Parathyroid adenoma (tissue), 2 donors: ENCODE measurements at regions not wholly inside any gene's neighbourhood (a gene's known extent, or its start where the extent isn't known, plus 50 kb on each side); places are given as distances from the start of the nearest gene placed in this dataset.

ENCODE experiments used
- H2AFZ ChIP-seq: fragments of 300-600 bp; sonication (generic); one replicate; pipeline ENCODE4 v1.7.0; 2017; ENCODE audit warnings: antibody characterized with exemption, mild to moderate bottlenecking
- H3K27ac ChIP-seq: fragments of 300-600 bp; sonication (generic); one replicate; pipeline ENCODE4 v1.7.0; 2017
- H3K27me3 ChIP-seq: fragments of 300-600 bp; sonication (generic); one replicate; pipeline ENCODE4 v1.7.0; 2017; ENCODE audit warnings: low read length; ENCODE audit not compliant: control insufficient read depth, insufficient read depth
- H3K36me3 ChIP-seq: fragments of 300-600 bp; sonication (generic); one replicate; pipeline ENCODE4 v1.7.0; 2017; ENCODE audit warnings: low read length; ENCODE audit not compliant: control insufficient read depth, insufficient read depth
- H3K4me1 ChIP-seq: fragments of 300-600 bp; sonication (generic); one replicate; pipeline ENCODE4 v1.7.0; 2017; ENCODE audit warnings: control low read depth
- H3K4me2 ChIP-seq: fragments of 300-600 bp; sonication (generic); one replicate; pipeline ENCODE4 v1.7.0; 2017; ENCODE audit warnings: low read length
- H3K4me3 ChIP-seq: fragments of 300-600 bp; sonication (generic); one replicate; pipeline ENCODE4 v1.7.0; 2017; ENCODE audit warnings: low read depth, low read length
- H3K79me2 ChIP-seq: fragments of 300-600 bp; sonication (generic); one replicate; pipeline ENCODE4 v1.7.0; 2017; ENCODE audit warnings: control low read depth
- H3K9ac ChIP-seq: fragments of 300-600 bp; sonication (generic); one replicate; pipeline ENCODE4 v1.7.0; 2017; ENCODE audit warnings: mild to moderate bottlenecking
- H3K9me3 ChIP-seq: fragments of 300-600 bp; sonication (generic); one replicate; pipeline ENCODE4 v1.7.0; 2017; ENCODE audit warnings: low read length; ENCODE audit not compliant: control insufficient read depth
- TF ChIP-seq, protein P1 (sequence below): fragments of 300-600 bp; sonication (generic); IDR thresholded peaks from one replicate; pipeline ENCODE4 v1.7.0; 2017; ENCODE audit warnings: antibody characterized with exemption, mild to moderate bottlenecking
- donor health status: primary hyperparathyroidism.

DNA sequence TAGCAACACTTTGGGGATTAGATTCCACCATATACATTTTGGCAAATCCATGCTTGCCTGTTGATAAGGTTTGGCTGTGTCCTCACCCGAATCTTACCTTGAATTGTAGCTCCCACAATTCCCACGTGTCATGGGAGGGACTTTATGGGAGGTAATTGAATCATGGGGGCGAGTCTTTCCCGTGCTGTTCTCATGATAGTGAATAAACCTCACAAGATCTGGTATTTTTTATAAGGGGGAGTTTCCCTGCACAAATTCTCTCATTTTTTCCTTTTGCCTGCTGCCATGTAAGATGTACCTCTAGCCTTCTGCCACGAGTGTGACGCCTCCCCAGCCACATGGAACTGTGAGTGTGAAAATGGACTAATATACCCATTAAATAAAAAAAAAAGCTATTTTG is 265.3 kb downstream of the MRPL39 start:
- Histone ChIP-seq H3K9me3 (no peaks in the 10 kb centered on the region), H2AFZ (no peak overlapping the region), H3K4me2 (no peak overlapping the region), H3K79me2 (no peaks in the 10 kb centered on the region), H3K9ac (no peak overlapping the region), H3K36me3 (no peaks in the 10 kb centered on the region), H3K4me3 (no peak overlapping the region), H3K4me1 (no peaks in the 10 kb centered on the region), H3K27ac (no peak overlapping the region), H3K27me3 (no peaks in the 10 kb centered on the region)
- TF ChIP-seq, protein P1, sequence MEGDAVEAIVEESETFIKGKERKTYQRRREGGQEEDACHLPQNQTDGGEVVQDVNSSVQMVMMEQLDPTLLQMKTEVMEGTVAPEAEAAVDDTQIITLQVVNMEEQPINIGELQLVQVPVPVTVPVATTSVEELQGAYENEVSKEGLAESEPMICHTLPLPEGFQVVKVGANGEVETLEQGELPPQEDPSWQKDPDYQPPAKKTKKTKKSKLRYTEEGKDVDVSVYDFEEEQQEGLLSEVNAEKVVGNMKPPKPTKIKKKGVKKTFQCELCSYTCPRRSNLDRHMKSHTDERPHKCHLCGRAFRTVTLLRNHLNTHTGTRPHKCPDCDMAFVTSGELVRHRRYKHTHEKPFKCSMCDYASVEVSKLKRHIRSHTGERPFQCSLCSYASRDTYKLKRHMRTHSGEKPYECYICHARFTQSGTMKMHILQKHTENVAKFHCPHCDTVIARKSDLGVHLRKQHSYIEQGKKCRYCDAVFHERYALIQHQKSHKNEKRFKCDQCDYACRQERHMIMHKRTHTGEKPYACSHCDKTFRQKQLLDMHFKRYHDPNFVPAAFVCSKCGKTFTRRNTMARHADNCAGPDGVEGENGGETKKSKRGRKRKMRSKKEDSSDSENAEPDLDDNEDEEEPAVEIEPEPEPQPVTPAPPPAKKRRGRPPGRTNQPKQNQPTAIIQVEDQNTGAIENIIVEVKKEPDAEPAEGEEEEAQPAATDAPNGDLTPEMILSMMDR: no peak

- Histone ChIP-seq H3K9me3 (no peaks in the 10 kb centered on the region), H3K36me3 (no peaks in the 10 kb centered on the region), H3K4me3 (no peak overlapping the region), H3K4me2 (no peak overlapping the region), H3K27me3 (no peaks in the 10 kb centered on the region), H3K9ac (no peak overlapping the region), H3K79me2 (no peaks in the 10 kb centered on the region), H2AFZ (no peak overlapping the region), H3K4me1 (no peaks in the 10 kb centered on the region), H3K27ac (no peak overlapping the region)
- TF ChIP-seq, protein P1: no peak
Measured at GRCh38 chr21:25338415-25338814, 268.9 kb downstream of the MRPL39 start.

GRCh38 chr21:25334046-25334730 is 273.1 kb downstream of the MRPL39 start:
- H3K36me3 ChIP-seq: no peaks in the 10 kb centered on the region
- no peak overlapping the region for H3K9ac ChIP-seq
- H3K4me1 ChIP-seq: no peaks in the 10 kb centered on the region
- H2AFZ ChIP-seq: no peak overlapping the region
- no peak overlapping the region for H3K27ac ChIP-seq
- no peaks in the 10 kb centered on the region for H3K79me2 ChIP-seq
- H3K9me3 ChIP-seq: no peaks in the 10 kb centered on the region
- TF ChIP-seq, protein P1: no peak
- no peaks in the 10 kb centered on the region for H3K27me3 ChIP-seq
- no peak overlapping the region for H3K4me3 ChIP-seq
- H3K4me2 ChIP-seq: no peak overlapping the region

DNA sequence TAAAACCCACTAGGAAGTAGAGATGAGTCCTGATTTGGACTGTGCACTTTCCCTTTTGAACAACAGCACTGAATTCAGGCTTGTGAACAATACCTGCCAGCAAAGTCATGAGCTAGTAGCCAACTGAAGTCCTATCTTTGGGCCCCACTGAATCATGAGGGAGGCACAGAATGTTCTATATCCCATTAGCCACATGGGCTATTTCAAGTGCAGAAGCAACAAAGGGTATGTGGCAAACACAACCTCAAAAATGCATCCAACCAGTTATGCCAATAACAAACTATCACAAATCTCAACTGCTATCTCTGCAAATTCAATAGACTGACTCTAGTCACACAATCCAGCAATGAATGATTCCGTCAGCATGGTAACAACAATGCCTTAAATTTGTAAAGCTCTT is 276.0 kb downstream of the MRPL39 start:
- Histone ChIP-seq H3K9ac (no peak overlapping the region), H3K36me3 (no peaks in the 10 kb centered on the region), H3K9me3 (no peaks in the 10 kb centered on the region), H3K4me2 (no peak overlapping the region), H2AFZ (no peak overlapping the region), H3K79me2 (no peaks in the 10 kb centered on the region), H3K4me1 (no peaks in the 10 kb centered on the region), H3K27me3 (no peaks in the 10 kb centered on the region), H3K4me3 (no peak overlapping the region), H3K27ac (no peak overlapping the region)
- TF ChIP-seq, protein P1: no peak

GRCh38 chr21:25330266-25330665 is 277.0 kb downstream of the MRPL39 start:
- H2AFZ ChIP-seq: no peak overlapping the region
- no peaks in the 10 kb centered on the region for H3K27me3 ChIP-seq
- no peaks in the 10 kb centered on the region for H3K36me3 ChIP-seq
- no peak overlapping the region for H3K27ac ChIP-seq
- H3K9me3 ChIP-seq: no peaks in the 10 kb centered on the region
- H3K4me1 ChIP-seq: no peaks in the 10 kb centered on the region
- H3K9ac ChIP-seq: no peak overlapping the region
- no peaks in the 10 kb centered on the region for H3K79me2 ChIP-seq
- H3K4me2 ChIP-seq: no peak overlapping the region
- TF ChIP-seq, protein P1: no peak
- no peak overlapping the region for H3K4me3 ChIP-seq
